NCI-H1436 treated with DMSO at 0.1 percent for 48 hours (cell line): ENCODE measurements at regions not wholly inside any gene's neighbourhood (a gene's known extent, or its start where the extent isn't known, plus 50 kb on each side); places are given as distances from the start of the nearest gene placed in this dataset.

Experiments
- DNase-seq: peaks from one replicate; lab custom pipeline; 2025; lab: John Stamatoyannopoulos, UW

DNA sequence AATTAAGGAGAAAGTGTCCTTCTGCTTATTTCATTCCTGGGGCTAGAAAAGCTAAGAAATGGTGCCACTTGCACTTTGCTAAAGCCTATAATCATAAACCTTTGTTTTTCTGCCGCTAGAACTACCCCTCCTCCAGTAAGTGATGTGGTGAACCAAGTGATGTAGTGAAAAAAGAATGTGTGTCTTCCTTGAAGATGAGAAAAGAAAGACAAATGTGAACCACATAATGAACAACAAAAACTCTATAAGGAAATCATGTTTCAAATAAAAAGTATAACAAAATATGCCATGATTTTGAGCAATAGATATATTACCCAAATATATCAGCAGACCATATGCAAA lies 179.0 kb upstream of the SGCD start:
- no peak for DNase-seq

- no peak for DNase-seq
Measured at GRCh38 chr5:156148301-156148700, 178.7 kb upstream of the SGCD start.

GRCh38 chr5:156149213-156149612 lies 177.8 kb upstream of the SGCD start:
- no peak for DNase-seq

- no peak for DNase-seq
Measured at GRCh38 chr5:156153602-156154001, 173.4 kb upstream of the SGCD start.

DNA sequence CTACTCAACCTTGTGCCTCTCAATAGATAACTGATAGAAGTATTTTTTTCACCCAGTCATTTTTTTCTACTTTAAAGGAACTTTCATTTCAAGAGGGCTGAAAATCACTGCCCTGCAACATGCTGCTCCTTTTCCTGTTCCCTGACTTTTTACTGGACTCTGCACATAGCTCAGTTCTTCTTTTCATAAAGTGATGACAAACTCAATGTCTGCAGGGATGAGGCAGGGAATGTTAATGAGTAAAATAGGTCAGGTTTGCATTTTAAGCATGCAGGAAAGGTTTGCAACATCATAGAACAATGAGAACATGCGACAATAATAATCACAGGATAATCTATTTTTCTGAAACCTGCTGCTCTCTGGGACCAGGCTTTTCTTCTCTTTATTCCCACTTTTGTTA lies 172.2 kb upstream of the SGCD start:
- no peak for DNase-seq

- DNase-seq: no peak
Measured at GRCh38 chr5:156155598-156155997, 171.4 kb upstream of the SGCD start.

DNA sequence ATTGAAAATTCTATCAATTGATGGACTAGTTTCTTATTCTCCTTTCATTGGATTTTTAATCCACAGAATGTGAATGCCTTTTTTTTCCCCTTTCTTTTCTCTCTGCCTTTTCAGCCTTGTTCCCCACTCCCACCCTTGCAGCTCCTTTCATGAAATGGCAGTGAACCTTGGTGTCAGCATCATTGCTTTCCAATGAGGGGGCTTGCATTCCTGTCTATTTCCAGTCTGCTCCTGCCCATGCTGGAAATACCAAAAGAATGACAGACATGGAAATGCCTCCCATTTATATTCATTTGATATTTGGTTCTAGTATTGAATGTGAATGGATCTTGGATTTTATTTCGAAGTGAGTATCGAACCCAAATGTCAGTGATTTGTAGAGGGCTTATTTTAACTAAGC lies 162.7 kb upstream of the SGCD start:
- no peak for DNase-seq

- no peak for DNase-seq
Measured at GRCh38 chr5:156169495-156169894, 157.5 kb upstream of the SGCD start.

DNA sequence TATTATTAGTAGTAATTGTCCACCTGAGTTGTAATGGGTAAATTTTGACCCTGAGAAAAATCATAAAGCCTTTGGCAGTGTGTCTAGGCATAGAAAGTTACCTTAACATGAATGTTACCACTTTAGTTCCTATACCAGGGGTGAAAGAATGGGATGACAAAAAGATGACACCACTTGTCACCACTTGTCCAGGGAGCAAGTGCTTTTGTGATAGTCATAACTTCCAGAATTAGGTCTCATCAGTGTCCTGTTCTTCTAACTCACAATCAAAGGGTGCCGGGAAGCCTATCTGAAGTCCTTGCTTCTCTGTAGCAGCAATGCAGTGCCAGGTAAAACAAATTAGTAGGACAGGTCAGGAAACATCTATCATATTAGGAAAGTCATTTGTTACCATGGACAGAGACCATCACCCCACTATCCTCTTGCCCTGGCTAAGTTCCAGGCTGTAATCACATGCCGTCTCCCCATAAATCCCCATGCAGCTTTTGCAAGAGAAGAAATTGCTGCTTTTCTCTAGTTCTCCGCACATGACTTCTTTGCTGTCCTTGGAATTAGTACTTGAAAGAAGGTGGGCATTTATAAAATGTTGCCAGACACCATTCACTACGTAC lies 156.5 kb upstream of the SGCD start:
- no peak for DNase-seq

- no peak for DNase-seq
Measured at GRCh38 chr5:156174225-156174624, 152.7 kb upstream of the SGCD start.

- DNase-seq: no peak
Measured at GRCh38 chr5:156178117-156178516, 148.8 kb upstream of the SGCD start.

DNA sequence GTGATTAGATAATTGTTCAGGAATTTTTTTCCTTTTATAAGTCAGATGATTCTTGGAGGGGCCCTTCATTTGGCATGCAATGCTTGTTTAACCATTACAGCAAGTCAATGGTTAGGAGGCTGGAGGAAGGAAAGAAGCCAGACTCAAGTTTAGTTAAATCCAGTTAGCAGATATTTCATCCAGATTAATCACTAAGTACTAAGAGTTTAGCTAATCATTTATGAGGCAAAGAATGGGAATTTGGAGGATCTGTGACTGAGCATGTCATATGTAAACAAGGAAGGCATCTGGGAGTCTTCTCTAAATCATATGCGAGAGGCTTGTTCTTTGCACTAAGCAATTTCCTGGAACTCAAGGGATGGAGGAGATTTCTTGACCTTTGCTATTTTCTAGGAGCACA lies 145.3 kb upstream of the SGCD start:
- no peak for DNase-seq

DNA sequence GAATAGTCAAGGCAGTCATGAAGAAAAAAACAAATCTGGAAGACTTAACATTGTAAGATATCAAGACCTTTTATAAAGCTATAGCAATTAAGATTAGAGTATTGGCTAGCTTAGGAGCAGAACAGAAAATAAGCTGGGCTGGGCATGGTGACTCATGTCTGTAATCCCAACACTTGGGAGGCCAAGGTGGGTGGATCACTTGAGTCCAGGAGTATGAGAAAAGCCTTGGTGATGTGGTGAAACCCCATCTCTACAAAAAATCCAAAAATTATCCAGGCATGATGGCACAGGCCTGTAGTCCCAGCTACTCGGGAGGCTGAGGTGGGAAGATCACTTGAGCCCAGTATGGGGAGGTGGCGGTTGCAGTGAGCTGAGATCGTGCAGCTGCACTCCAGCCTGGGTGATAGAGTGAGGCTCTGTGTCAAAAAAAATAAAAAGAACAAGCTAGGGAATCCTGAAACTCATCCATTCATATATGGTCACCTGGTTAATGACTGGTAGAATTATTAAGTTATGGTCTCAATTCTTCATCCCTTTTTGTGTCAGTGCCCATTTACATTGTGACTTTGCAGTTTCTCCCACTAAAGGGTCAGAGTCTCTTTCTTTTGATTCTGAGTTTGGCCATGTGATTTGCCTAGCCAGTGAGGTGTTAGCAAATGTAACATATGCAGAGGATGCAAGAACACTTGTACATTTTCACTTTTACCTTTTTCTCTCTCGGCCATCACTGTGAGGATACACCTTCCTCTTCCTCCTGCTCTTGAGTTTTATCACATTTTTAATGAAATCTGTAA lies 144.6 kb upstream of the SGCD start:
- no peak for DNase-seq

DNA sequence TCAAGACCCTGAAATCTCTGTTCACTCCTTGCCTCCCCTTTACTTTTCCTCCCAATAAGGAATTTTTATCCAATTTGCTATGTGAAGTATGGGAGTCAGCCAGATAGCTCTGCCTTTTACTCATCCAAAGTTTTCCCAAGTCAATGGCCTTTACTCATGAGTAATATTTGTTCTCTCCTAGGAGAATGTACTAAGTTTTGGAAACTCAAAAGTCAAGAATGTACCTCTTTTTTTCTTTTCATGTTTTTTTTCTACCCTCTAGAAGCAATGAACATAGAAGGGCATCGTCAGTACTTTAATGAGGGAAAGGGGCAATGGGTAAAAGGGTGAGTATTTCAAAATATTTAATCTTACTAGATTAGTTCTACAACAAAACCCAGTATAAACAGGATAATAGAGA lies 140.2 kb upstream of the SGCD start:
- no peak for DNase-seq

DNA sequence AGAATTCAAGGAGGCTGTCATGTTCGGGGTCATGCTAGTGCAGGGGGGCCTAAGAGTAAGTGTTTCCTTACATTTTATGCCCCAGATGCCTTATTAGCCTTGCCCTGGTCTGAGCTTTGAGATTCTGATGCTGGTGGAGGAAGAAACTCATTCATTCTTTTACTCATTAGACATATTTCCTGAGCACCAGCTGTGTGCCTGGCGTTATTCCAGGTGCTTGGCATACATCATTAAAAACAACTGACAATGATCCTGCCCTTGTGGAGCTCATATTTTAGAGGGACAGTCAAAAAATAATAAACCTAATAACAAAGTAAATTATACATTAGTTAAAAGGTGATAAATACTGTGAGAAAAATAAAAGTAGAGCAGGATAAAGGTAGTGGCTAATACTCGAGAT lies 138.9 kb upstream of the SGCD start:
- no peak for DNase-seq

- no peak for DNase-seq
Measured at GRCh38 chr5:156189628-156190027, 137.3 kb upstream of the SGCD start.

GRCh38 chr5:156191547-156191946 lies 135.4 kb upstream of the SGCD start:
- no peak for DNase-seq

GRCh38 chr5:156197042-156197635 lies 129.8 kb upstream of the SGCD start:
- no peak for DNase-seq

- DNase-seq: no peak
Measured at GRCh38 chr5:156199045-156199444, 127.9 kb upstream of the SGCD start.

- no peak for DNase-seq
Measured at GRCh38 chr5:156200938-156201787, 125.8 kb upstream of the SGCD start.

- DNase-seq: no peak
Measured at GRCh38 chr5:156201788-156202403, 125.1 kb upstream of the SGCD start.

GRCh38 chr5:156208271-156208670 lies 118.7 kb upstream of the SGCD start:
- no peak for DNase-seq
